ENCODE measurements at regions not wholly inside any gene's neighbourhood (a gene's known extent, or its start where the extent isn't known, plus 50 kb on each side); places are given as distances from the start of the nearest gene placed in this dataset.

DNA sequence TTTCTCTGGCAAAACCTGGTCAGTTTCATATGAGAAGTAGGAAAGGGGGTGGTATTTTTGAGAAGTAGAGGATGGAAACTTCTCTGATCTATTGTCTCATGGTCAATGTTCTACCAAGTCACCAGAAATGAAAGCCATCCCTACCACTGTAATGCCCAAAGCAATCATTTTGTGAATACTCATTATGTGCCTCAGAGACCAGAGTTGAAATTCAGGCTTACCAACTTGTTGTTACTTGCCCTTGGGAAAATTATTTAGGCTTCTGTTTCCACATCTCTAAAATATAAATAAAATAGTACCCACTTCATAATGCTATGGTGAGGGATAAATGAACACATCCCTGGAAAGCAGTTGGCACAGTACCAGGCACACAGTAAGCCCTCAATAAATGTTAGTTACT is 723.7 kb upstream of the TBX3 start:
- TF ChIP-seq, protein P1, sequence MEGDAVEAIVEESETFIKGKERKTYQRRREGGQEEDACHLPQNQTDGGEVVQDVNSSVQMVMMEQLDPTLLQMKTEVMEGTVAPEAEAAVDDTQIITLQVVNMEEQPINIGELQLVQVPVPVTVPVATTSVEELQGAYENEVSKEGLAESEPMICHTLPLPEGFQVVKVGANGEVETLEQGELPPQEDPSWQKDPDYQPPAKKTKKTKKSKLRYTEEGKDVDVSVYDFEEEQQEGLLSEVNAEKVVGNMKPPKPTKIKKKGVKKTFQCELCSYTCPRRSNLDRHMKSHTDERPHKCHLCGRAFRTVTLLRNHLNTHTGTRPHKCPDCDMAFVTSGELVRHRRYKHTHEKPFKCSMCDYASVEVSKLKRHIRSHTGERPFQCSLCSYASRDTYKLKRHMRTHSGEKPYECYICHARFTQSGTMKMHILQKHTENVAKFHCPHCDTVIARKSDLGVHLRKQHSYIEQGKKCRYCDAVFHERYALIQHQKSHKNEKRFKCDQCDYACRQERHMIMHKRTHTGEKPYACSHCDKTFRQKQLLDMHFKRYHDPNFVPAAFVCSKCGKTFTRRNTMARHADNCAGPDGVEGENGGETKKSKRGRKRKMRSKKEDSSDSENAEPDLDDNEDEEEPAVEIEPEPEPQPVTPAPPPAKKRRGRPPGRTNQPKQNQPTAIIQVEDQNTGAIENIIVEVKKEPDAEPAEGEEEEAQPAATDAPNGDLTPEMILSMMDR (IDR thresholded peaks at IDR 0.05) = no peak
- Mint-ChIP-seq H3K36me3 (ENCODE audit: low read depth) (peaks cover 9% of the 10 kb centered on the region; the same call in 1 of the 2 replicates), H3K9me3 (peaks cover 4% of the 10 kb centered on the region; the same call in 1 of the 2 replicates), H3K4me1 (ENCODE audit: low read depth) (peaks cover 38% of the 10 kb centered on the region), H3K27me3 (ENCODE audit: insufficient read depth) (peaks cover 2% of the 10 kb centered on the region; the same call in 1 of the 2 replicates), H3K4me3 (no peak overlapping the region), H3K27ac (no peak overlapping the region)
- DNase-seq = no peak

DNA sequence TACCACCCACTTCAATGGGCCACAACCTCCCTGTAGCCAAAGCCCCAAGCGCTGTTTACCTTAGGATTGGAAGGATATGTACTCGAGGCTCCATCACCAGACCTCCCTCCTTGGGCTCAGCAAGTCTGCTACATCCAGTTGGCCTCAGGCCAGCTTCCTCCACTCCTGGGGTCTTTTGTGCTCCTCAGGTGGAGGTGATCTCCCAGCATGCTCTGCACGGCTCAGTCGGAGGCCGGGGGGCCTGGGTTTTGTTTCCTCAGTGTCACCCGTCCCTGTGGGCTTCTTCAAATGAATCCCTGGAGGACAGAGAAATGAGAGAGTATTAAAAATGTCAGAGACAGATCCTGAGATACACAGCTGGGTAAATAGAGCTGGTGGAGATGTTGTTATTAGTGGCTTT is 723.1 kb upstream of the TBX3 start:
- TF ChIP-seq, protein P1 (IDR thresholded peaks at IDR 0.05) = no peak
- Mint-ChIP-seq H3K36me3 (ENCODE audit: low read depth) (peaks cover 9% of the 10 kb centered on the region; the same call in 1 of the 2 replicates), H3K27me3 (ENCODE audit: insufficient read depth) (peaks cover 2% of the 10 kb centered on the region; the same call in 1 of the 2 replicates), H3K4me3 (no peak overlapping the region), H3K27ac (no peak overlapping the region), H3K9me3 (peaks cover 4% of the 10 kb centered on the region; the same call in 1 of the 2 replicates), H3K4me1 (ENCODE audit: low read depth) (peaks cover 45% of the 10 kb centered on the region)
- no peak for DNase-seq

DNA sequence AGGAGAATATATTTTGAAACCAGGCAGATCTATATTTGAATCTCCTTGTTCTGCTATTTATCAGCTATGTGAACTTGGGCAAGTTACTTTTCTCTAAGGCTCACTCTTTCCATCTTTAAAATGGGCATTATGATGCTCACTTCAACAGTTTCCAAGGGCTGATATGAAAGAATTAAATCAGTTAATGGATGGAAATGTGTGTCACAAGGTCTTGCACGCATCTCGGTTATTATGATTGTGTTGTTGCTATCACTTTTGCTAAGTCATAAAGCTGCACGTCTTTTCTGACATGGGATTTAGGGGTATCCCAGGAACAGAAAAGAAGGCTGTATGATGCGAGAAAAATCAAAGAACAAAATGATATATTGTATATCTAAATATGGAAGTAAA is 721.5 kb upstream of the TBX3 start:
- peaks cover 4% of the 10 kb centered on the region; the same call in 1 of the 2 replicates for H3K9me3 Mint-ChIP-seq
- H3K27ac Mint-ChIP-seq = peak overlapping the region; percentile 72
- peaks cover 9% of the 10 kb centered on the region; the same call in 1 of the 2 replicates for H3K36me3 Mint-ChIP-seq (ENCODE audit: low read depth)
- H3K4me3 Mint-ChIP-seq = peak overlapping the region; percentile 75
- peaks cover 46% of the 10 kb centered on the region for H3K4me1 Mint-ChIP-seq (ENCODE audit: low read depth)
- H3K27me3 Mint-ChIP-seq (ENCODE audit: insufficient read depth) = peaks cover 2% of the 10 kb centered on the region; the same call in 1 of the 2 replicates
- DNase-seq = no peak
- TF ChIP-seq, protein P1 (IDR thresholded peaks at IDR 0.05) = no peak

DNA sequence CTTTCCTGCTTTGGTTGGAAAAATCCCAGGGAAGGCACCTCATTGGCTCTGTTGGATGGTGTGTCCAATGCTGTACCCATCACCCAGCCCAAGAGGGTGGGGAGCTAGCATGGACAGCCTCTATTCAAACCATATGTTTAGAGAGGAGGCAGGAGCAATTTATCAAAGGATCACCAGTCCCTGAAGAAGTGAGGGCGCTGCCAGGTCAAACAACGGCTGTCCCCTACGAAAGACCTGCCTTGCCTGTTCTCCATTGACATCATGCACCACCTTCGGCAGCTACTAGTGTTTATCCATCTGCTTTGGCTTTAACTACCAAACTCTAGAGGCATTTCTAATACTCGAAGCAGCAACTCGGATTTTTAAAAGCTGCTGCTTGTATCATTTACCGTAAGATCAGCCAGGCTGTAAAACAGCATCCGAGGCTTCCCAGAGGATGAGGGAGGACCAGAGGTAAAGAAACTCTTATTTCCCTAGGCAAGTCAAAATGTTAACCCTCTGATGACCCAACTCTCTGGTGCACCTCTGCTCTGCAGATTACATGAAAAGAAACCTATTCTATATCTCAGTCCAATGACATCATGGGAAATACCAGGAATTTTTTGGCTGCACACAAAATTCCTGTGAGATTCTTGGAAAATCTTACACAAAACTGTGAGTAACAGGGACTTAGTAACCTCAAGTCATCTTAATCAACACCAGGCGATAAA is 720.9 kb upstream of the TBX3 start:
- Mint-ChIP-seq H3K4me3 (peak overlapping the region; percentile 75), H3K4me1 (ENCODE audit: low read depth) (peaks cover 46% of the 10 kb centered on the region), H3K9me3 (peaks cover 4% of the 10 kb centered on the region; the same call in 1 of the 2 replicates), H3K36me3 (ENCODE audit: low read depth) (peaks cover 9% of the 10 kb centered on the region; the same call in 1 of the 2 replicates), H3K27ac (peak overlapping the region; percentile 72), H3K27me3 (ENCODE audit: insufficient read depth) (peaks cover 2% of the 10 kb centered on the region; the same call in 1 of the 2 replicates)
- DNase-seq = peak; percentile 77
- TF ChIP-seq, protein P1 (IDR thresholded peaks at IDR 0.05) = no peak

DNA sequence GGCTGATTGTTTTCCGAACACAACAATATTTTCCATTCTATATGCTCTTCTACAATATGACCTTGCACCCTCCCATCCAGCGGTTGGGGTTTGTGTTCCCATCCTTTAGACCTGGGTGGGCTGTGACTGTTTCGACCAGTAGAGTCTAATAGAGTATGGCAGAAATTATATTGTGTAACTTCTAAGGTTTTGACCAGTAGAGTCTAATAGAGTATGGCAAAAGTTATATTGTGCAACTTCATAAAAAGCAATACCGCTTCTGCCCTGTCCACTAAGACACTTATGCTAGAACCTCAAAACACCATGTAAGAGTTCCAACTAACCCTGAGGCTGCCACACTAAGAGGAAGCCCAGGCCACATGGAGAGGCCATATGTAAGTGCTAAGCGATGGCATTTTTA is 719.7 kb upstream of the TBX3 start:
- H3K9me3 Mint-ChIP-seq = peaks cover 4% of the 10 kb centered on the region; the same call in 1 of the 2 replicates
- TF ChIP-seq, protein P1 (IDR thresholded peaks at IDR 0.05) = no peak
- no peak for DNase-seq
- H3K36me3 Mint-ChIP-seq (ENCODE audit: low read depth) = peaks cover 9% of the 10 kb centered on the region; the same call in 1 of the 2 replicates
- H3K4me3 Mint-ChIP-seq = no peak overlapping the region
- peaks cover 2% of the 10 kb centered on the region; the same call in 1 of the 2 replicates for H3K27me3 Mint-ChIP-seq (ENCODE audit: insufficient read depth)
- no peak overlapping the region for H3K27ac Mint-ChIP-seq
- H3K4me1 Mint-ChIP-seq (ENCODE audit: low read depth) = peaks cover 46% of the 10 kb centered on the region
